HG02885 (cell line): ENCODE measurements at regions not wholly inside any gene's neighbourhood (a gene's known extent, or its start where the extent isn't known, plus 50 kb on each side); places are given as distances from the start of the nearest gene placed in this dataset.
"Not testable (repeated sequence)": the region's sequence is repeated elsewhere in the genome, so short reads cannot be mapped to it uniquely, and the experiment has no call there.

Experiments used
- ATAC-seq: cut with Tn5 transposase; IDR thresholded peaks from one replicate; pipeline ENCODE4 v1.9.1; 2021; ENCODE audit warnings: mild to moderate bottlenecking; ENCODE audit not compliant: unreplicated experiment, poor library complexity

DNA sequence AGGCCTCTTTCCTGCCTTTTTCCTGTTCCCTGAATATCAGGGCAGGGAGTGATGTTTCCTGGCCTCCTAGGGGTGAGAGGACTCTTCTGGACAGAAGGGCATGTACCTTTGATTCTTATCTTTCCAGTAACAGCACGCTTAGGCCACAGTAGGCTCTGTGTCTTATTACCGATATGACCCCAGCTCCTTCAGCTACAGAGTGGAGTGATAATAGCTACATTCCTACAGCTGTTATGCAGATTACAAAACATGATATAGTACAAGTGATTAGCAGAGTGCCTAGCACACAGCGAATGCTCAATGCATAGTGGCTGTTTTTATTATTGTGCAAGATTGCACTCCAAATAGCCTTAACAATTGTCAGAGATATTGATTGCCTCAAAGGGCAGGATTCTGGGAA is 574.2 kb downstream of the CCSER2 start:
- ATAC-seq = no peak

- ATAC-seq = no peak
Measured at GRCh38 chr10:84903320-84903719, 574.9 kb downstream of the CCSER2 start.

DNA sequence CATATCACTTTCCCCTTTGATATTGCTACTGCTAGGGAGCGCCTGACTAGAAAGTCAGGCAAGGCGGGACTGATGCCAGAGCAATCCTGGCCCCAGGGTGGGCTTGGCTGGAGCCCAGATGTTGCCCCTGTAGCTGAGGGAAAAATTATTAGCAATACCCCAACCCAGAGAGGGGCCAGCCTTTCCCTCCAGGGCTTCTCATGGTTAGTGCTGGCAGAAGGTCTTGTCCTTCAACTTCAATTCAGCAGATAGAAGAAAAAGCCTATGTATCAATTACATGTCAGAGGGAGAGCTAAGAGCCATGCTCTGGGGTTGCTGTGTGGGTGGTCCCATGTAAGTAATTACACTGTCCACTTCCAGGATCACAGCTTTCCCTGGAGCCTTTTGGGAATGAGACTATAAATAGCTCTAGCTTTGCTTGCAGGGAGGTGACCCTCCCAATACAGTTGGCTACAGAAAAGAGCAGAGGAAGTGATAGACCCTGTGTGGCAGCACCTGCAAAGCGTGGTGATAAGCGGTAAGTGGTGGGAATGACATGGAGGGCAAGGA is 579.1 kb downstream of the CCSER2 start:
- ATAC-seq = no peak

DNA sequence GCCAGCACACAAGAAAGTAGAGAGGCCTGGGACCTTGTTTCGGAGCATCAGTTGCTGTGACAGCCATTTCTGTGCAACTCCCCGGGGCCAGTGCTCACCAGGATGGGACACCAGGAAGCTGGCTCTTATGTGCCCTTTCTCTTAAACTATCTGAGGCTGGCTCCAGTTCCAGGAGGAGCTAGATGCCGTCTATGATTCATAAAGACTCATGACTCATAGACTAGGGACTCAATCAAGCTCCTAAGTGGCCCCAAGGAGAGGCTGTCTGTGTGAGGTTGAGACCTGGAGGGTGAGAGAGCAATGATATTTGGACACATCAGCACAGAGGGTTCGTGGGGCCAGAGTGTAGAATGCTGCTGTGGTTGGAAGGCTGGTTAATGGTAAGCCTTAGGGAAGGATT is 580.1 kb downstream of the CCSER2 start:
- no peak for ATAC-seq

DNA sequence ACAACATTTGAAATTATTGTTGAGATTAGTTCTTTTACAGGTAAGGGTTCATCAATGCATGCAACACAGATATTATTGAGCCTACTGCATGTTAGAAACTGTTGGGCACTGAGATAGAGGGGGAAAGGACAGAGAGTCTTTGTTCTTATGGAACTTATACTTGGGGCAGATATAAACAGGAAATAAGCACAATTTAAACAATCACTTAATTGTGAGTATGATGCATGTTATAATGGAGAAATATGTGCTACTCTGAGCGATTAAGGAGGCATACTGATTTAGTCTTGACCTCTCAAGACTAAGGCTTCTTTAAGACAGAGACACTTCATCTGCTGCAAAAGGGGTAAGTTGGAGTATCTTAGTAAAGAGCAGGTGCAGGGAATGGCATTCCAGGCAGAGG is 593.3 kb downstream of the CCSER2 start:
- no peak for ATAC-seq

DNA sequence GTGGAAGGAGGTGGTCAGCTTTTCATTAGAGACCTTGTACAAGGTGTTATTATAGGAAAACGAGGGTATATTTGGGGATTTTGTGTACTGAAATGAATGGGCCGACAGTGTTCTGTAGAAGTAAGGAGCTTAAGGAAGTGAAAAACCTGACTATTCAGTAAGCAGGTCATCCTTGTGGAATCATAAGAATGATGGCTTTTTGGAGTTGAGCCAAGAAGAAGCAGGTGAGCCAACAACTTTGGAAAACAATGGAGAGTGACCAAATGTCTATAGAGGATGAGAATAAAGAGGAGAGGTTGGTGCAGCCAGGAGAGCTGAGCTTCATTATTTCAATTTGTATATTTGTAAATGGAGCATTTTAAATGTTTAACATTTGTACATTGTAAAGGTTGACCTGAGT is 595.7 kb downstream of the CCSER2 start:
- no peak for ATAC-seq

GRCh38 chr10:84925495-84925894 is 597.1 kb downstream of the CCSER2 start:
- no peak for ATAC-seq

DNA sequence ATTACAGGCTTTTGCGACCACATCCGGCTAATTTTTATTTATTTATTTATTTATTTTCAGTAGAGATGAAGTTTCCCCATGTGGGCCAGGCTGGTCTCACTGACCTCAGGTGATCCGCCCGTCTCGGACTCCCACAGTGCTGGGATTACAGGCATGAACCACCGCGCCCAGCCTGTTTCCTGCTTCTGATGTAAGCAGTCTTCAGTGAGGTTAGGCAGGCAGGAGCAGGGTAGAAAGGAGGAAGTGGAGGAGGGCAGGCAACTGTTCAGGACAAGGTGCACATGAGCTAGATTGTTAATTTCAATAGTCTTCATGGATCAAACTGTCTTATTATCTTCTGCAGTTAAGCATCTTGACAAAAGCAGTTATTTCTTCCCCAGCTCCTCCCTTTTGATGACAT is 605.0 kb downstream of the CCSER2 start:
- no peak for ATAC-seq

DNA sequence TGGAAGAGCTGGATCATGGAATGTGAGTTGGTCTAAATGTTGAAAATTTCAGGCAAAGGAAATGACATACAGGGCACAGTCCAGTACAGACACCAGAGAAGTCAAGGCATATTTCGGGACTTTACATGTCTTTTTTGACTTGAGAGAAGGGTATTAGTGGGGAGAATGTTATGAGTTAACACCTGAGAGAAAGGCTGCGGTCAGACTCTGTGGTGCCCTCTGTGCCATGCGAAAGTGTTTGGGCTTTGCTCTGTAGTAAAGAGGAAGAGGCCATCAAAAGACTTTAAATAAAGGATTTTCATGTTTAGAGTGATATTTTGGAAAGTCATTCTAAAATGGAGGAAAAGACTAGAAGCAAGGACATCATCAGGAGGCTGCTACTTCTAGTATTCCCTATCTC is 607.4 kb downstream of the CCSER2 start:
- ATAC-seq = no peak

GRCh38 chr10:84938117-84938905 is 609.9 kb downstream of the CCSER2 start:
- no peak for ATAC-seq

- no peak for ATAC-seq
Measured at GRCh38 chr10:84943541-84943940, 615.2 kb downstream of the CCSER2 start.

DNA sequence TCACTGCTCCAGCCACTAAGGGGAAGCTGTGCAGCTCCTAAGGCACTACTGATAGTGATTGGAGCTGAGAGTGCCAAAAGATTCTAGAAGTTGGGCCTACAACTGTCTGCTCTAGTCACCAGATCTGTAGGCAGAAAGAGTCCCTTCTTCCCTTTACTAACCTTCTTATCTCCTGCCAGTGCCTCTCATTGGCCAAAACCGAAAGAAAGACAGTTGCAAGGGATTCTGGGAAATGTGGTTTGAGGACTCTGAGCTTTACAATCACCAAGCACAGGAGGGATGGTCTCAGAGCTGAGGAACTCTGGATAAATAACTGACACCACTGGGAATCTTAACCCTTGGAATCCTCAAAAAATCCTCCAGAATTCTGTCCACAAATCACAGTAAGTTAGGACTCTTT is 615.8 kb downstream of the CCSER2 start:
- no peak for ATAC-seq

DNA sequence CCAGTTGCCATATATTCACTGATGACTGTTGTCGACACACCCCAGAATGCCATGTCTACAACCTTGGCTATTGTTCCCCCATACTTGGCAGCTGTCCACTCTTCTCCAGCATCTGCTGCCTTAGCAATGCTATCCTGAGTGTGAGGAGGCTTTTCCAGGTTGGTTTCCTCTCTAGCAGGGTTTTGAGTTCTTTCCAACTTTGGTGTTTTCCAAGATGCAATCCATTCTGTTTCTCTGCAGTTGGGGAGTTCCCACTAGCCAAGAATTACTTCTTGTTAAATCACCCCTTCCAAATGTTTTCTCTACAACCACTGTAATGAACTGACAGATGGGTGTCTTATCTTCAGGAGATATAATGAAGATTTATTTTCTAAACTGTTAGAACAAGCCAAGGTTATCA is 617.4 kb downstream of the CCSER2 start:
- ATAC-seq = no peak

GRCh38 chr10:84946904-84947303 is 618.5 kb downstream of the CCSER2 start:
- ATAC-seq = no peak

DNA sequence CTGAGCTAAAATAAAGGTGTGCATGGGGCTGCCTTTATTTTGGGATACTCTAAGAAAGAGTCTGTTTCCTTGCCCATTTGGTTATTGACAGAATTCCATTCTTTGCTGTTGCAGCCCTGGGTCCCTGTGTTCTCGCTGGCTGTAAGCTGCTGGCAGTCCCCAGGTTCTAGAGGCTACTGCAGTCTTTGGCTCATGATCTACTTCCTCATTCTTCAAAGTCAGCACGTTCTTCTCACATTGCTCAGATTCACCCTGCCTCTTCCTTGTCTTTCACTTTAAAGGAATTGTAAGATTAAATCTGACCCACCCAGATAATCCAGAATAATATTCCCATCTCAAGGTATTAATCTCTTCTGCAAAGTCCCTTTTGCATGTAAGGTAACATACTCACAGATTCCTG is 620.3 kb downstream of the CCSER2 start:
- ATAC-seq = no peak

DNA sequence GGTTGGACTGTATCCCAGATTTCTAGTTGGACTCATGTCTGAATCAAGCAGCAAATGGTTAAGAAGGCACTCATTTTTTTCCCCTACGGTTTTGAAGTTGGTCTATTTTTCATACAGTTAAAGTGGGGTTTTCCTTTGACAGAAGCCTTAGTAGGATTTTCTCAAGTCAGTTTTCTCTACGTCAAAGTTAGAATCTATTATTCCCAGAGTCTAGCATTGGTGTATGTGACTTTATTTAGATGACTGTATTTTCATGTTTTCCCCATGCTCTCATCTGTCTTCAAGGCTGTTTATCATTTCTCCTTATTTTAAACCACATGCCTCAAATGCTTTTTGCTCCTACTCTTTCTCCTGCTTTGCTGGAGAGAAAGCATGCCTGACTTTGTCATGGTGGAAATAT is 623.2 kb downstream of the CCSER2 start:
- no peak for ATAC-seq

GRCh38 chr10:84957427-84957826 is 629.0 kb downstream of the CCSER2 start:
- no peak for ATAC-seq

DNA sequence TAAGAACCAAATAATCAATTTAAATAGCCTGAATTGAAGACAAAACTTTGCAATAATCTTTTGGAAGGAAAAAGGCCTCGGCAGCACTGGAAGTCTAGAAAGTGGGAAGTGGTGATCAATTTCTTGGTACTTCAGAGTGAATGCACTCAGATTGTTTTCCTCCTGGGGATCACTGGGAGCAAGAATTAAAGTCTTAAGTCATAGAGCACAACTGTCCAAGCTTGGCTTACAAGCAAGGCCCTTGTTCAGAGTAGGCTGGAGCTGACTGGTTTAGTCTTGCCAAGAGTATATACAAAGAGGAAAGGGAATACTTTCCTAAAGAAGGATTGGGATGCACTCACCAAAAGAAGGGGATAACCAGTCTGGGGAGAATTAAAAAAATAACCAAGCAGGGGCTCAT is 637.1 kb downstream of the CCSER2 start:
- no peak for ATAC-seq

GRCh38 chr10:84966708-84967441 is 638.5 kb downstream of the CCSER2 start:
- no peak for ATAC-seq

GRCh38 chr10:84969297-84969696 is 640.9 kb downstream of the CCSER2 start:
- ATAC-seq = not testable (repeated sequence)

DNA sequence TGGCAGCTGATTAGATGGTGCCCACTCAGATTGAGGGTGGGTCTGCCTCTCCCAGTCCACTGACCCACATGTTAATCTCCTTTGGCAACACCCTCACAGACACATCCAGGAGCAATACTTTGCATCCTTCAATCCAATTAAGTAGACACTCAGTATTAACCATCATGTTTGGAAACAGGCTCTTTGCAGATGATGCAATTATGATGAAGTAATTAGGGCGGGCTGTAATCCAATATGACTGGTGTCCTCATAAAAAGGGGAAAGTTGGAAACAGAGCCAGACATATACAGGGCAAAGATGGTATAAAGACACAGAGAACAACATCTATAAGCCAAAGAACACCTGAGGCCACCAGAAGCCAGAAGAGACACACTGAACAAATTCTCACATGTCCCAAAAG is 658.6 kb downstream of the CCSER2 start:
- no peak for ATAC-seq

- ATAC-seq = no peak
Measured at GRCh38 chr10:84988011-84988410, 659.6 kb downstream of the CCSER2 start.
